Fibroblast of the aortic adventitia (primary cell): ENCODE measurements at regions not wholly inside any gene's neighbourhood (a gene's known extent, or its start where the extent isn't known, plus 50 kb on each side); places are given as distances from the start of the nearest gene placed in this dataset.

Experiments
- DNase-seq: peaks from one replicate; pipeline ENCODE4 v3.0.0-alpha.2; 2010; ENCODE audit warnings: low read depth
- H3K4me3 ChIP-seq: 2 replicates; pipeline ENCODE4 v1.5.1; 2011; ENCODE audit warnings: low read depth, mild to moderate bottlenecking, control low read depth, low read length, moderate library complexity
- TF ChIP-seq, protein P1 (sequence below): IDR thresholded peaks from 2 replicates; pipeline ENCODE4 v1.5.1; 2011; ENCODE audit warnings: mild to moderate bottlenecking, low read length, control low read depth, inconsistent platforms; ENCODE audit not compliant: insufficient read depth

DNA sequence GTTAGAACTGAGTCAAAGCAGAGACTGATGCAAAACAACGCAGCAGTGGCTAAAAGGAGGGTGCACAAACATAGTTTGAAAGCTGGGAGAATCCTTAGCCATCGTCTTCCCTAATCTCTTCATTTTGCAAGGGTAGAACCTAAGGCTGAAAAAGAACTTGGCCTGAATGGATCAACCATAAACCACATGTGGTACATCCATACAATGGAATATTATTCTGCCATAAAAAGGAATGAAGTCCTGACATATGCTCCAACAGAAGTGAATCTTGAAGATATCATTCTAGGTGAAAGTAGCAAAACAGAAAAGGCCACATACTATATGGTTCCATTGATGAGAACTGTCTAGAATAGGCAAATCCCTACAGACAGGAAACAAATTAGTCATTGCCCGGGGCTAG is 330.3 kb upstream of the NPVF start:
- no peak overlapping the region for H3K4me3 ChIP-seq
- no peak for DNase-seq
- TF ChIP-seq, protein P1, sequence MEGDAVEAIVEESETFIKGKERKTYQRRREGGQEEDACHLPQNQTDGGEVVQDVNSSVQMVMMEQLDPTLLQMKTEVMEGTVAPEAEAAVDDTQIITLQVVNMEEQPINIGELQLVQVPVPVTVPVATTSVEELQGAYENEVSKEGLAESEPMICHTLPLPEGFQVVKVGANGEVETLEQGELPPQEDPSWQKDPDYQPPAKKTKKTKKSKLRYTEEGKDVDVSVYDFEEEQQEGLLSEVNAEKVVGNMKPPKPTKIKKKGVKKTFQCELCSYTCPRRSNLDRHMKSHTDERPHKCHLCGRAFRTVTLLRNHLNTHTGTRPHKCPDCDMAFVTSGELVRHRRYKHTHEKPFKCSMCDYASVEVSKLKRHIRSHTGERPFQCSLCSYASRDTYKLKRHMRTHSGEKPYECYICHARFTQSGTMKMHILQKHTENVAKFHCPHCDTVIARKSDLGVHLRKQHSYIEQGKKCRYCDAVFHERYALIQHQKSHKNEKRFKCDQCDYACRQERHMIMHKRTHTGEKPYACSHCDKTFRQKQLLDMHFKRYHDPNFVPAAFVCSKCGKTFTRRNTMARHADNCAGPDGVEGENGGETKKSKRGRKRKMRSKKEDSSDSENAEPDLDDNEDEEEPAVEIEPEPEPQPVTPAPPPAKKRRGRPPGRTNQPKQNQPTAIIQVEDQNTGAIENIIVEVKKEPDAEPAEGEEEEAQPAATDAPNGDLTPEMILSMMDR: no peak

DNA sequence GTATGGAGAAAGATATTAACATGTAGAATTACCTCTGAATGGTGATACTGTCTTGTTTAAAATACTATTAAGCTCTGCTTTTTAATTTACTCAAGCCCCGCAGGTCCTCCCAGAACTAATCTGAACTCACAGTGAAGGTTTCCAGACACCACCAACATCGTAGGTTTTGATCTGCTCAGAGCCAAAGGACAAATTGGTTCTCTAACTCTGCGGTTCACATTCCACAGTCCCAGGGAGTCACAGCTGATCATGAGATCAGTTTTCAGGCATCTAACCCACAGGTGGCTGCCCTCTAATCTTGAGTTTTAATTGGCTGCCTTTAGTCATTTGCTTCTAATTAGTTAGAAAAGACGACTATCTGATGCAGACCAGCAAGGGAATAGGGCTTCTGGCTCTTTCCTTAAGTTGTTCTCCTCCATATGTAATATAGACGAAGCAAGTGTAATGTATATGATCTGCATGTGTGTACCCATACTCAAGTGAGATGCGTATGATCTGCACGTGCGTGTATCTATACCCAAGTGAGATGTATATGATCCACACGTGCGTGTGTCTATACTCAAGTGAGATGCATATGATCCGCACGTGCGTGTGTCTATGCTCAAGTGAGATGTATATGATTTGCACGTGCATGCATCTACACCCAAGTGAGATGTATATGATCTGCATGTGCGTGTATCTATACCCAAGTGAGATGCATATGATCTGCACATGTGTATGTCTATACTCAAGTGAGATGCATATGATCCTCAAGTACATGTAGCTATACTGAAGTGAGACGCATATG is 331.5 kb upstream of the NPVF start:
- DNase-seq: no peak
- no peak overlapping the region for H3K4me3 ChIP-seq
- TF ChIP-seq, protein P1: no peak

DNA sequence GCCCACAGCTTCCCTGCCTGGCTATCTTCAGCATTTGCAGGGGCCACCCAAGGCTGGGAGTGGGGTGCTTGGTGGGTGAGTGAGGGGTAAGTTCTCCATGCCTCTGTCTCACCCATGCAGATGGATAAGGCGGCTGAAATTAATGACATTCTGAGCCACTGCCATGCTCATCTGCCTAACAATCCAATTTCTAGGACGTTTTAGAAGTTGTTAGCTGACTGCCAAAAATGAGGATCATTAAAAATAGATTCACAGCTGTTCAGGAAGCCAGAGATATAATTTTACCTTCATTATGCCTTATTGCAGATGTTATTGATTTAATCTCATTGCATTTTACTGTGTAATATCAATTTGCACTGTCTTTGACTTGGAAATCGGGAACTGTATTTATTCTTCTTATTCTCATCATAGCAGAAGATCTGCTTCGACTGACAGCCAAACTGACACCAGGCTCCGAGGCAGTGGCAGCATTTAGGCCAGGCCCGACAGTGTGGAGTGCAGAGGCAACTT is 334.4 kb upstream of the NPVF start:
- DNase-seq: no peak
- TF ChIP-seq, protein P1: no peak
- no peak overlapping the region for H3K4me3 ChIP-seq

DNA sequence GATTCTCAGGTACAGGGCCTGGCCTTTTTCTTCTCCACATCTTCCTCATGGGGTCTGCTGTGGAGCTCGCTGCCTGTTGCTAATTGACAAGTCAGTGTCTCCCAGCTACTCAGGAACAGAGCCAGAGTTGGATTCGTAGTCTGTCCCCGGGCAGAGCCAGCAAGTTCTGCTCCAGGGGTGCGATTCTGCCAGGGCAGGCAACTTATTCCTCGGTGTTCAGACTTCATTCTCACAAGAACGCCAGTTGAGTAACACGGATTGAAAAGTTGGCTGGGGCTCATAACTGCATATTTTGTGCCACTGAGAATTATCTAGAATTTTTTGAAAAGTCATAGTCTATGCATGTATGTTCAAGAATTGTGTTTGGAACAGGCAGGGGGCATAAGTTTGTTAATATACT is 336.7 kb upstream of the NPVF start:
- no peak overlapping the region for H3K4me3 ChIP-seq
- DNase-seq: no peak
- TF ChIP-seq, protein P1: no peak

DNA sequence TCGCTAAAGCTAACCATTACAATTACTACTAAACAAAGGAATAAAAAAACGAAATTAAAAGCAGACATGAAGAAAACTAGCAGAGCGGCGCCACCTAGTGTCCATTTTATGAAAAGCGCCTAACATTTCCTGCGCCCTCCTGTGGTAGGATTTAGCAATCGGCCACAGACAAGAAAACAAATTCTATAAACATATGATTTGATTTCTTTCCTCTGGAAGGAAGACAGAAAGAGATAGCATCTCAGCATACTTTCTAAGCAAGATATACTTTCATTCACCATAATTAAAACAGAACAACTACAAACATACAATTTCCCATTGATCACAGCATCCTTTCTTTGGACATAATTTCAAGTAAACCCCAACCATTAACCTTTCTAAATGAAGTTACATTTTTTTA is 337.7 kb upstream of the NPVF start:
- TF ChIP-seq, protein P1: peak; percentile 100
- no peak overlapping the region for H3K4me3 ChIP-seq
- peak; percentile 80 for DNase-seq

DNA sequence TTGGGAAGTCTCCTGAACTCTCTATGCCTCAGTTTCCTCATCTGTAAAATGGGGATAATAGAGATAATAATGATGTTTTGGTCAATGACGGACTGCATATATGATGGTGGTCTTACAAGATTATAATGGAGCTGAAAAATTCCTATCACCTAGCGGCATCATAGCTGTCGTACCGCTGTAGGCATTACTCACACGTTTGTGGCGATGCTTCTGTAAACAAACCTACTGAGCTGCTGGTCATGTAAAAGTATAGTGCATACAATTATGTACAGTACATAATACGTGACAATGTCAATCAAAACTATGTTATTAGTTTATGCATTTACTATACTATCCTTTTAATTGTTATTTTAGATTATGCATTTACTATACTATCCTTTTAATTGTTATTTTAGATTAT is 339.1 kb upstream of the NPVF start:
- DNase-seq: no peak
- TF ChIP-seq, protein P1: no peak
- no peak overlapping the region for H3K4me3 ChIP-seq
